ENCODE measurements at regions not wholly inside any gene's neighbourhood (a gene's known extent, or its start where the extent isn't known, plus 50 kb on each side); places are given as distances from the start of the nearest gene placed in this dataset.
A peak's percentile ranks its signal among the peaks of the same experiment; 100 is the strongest.

GRCh38 chr2:121887513-121888188, 132.2 kb downstream of the TSN start:
- no peak overlapping the region for H3K4me3 ChIP-seq (ENCODE audit: control insufficient read depth, low read depth, low read length)
- DNase-seq (ENCODE audit: low read depth): no peak
- no peak for TF ChIP-seq CTCF (conservative IDR thresholded peaks at IDR 0.05; ENCODE audit: control insufficient read depth, insufficient read depth, low read depth, low read length)

- peak; percentile 36 for TF ChIP-seq CTCF (conservative IDR thresholded peaks at IDR 0.05; ENCODE audit: control insufficient read depth, insufficient read depth, low read depth, low read length)
- no peak for DNase-seq (ENCODE audit: low read depth)
These were observed 132.7 kb downstream of the TSN start for GRCh38 chr2:121888189-121888557.

DNA sequence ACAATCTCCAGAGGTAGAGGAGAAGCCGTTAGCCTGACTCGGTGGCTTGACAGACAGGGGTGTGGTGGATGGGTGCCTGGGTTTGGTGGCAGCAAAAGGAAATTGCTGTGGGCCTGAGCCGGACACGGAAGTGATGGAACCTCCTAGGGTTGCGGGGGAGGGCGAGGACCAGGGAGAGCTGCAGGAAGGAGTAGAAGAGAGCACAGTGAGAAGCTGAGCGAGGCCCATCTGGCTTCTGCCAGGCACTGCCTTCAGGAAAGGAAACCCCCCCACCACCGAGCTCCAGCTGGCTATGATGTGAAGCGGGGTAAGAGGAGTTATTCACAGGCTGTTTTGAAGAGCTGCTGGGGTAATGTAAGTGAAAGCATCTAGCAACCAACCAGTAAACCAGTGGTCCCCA, 134.6 kb downstream of the TSN start:
- TF ChIP-seq CTCF (conservative IDR thresholded peaks at IDR 0.05; ENCODE audit: control insufficient read depth, insufficient read depth, low read depth, low read length): no peak
- no peak overlapping the region for H3K4me3 ChIP-seq (ENCODE audit: control insufficient read depth, low read depth, low read length)
- DNase-seq (ENCODE audit: low read depth): no peak

More at GRCh38 chr2:121888189-121888557, 132.7 kb downstream of the TSN start:
- H3K4me3 ChIP-seq (ENCODE audit: control insufficient read depth, low read depth, low read length): no peak overlapping the region

GRCh38 chr2:121895723-121896571, 140.5 kb downstream of the TSN start:
- TF ChIP-seq CTCF (conservative IDR thresholded peaks at IDR 0.05; ENCODE audit: control insufficient read depth, insufficient read depth, low read depth, low read length): no peak
- H3K4me3 ChIP-seq (ENCODE audit: control insufficient read depth, low read depth, low read length): no peak overlapping the region
- DNase-seq (ENCODE audit: low read depth): no peak

- no peak overlapping the region for H3K4me3 ChIP-seq (ENCODE audit: control insufficient read depth, low read depth, low read length)
- peak; percentile 55 for DNase-seq (ENCODE audit: low read depth)
- TF ChIP-seq CTCF (conservative IDR thresholded peaks at IDR 0.05; ENCODE audit: control insufficient read depth, insufficient read depth, low read depth, low read length): peak; percentile 62
These were observed 142.0 kb downstream of the TSN start for GRCh38 chr2:121897335-121897970.

DNA sequence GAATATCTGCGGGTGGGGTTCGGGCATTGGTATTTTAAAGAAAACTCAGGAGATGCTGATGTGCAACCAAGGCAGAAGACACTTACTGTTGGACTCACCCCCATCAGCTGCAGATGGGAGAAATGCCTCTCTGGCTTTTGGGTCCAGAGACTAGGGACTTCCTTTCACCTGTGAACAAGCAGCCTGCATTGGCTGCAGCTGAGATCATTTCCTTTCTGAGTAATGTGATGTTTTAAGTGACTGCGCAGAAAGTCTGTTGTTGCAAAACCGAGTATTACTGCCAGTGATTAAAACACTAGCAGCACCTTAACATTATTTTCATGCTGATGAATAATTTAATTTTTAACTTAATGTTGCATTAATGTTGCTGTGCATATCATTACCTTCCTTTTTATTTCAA, 143.0 kb downstream of the TSN start:
- no peak for TF ChIP-seq CTCF (conservative IDR thresholded peaks at IDR 0.05; ENCODE audit: control insufficient read depth, insufficient read depth, low read depth, low read length)
- DNase-seq (ENCODE audit: low read depth): peak; percentile 59
- no peak overlapping the region for H3K4me3 ChIP-seq (ENCODE audit: control insufficient read depth, low read depth, low read length)

All from fibroblast of mammary gland (primary cell).